UCSD-AML1 (cell line): ENCODE measurements at regions not wholly inside any gene's neighbourhood (a gene's known extent, or its start where the extent isn't known, plus 50 kb on each side); places are given as distances from the start of the nearest gene placed in this dataset.

Source experiments
- DNase-seq: peaks from one replicate; lab custom pipeline; 2025; ENCODE audit not compliant: unreplicated experiment; lab: John Stamatoyannopoulos, UW

DNA sequence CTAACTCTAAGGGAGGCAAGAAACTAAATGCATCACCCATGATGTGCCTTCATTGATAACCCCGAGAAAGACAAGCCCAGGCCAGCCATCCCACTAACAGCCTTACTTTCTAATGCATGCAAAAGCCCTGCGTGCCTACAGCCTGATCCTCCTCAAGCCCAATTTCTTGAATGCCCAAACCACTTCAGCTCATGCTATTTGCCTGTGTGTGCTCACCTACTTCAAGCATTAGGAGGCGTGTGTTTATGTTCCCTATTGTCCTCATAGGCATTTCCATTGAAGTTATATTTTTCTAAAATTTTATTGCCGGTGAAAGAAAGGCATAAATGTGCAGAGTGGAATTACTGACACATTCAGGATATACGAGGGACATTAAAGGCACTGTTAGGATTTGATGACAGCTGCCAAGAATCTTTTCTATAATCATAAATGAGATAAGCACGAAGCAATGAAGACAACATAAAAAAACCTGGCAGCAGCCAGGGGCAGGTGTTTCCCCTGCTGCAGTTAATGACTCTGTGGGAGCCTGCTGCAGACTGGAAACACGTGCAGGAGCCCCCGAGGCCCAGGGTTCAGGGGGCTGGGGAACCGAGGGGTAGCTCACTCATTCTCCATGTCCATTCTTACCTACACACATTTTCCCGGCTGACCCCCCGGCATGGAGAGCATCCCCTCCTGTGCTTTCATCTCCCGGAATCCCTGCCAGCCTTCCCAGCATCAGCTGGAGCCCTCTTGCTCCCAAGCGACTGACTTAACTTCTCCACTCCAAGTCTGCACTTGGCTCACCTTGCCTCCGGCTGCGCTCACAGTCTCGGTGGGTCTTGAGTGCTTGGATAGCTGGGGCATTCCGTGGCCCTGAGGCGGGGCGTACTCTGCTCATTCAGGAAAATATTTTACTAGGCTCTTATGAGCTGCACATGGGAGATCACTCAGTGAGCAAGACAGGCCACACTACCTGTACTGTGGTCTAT lies 292.3 kb upstream of the SIX2 start:
- no peak for DNase-seq

DNA sequence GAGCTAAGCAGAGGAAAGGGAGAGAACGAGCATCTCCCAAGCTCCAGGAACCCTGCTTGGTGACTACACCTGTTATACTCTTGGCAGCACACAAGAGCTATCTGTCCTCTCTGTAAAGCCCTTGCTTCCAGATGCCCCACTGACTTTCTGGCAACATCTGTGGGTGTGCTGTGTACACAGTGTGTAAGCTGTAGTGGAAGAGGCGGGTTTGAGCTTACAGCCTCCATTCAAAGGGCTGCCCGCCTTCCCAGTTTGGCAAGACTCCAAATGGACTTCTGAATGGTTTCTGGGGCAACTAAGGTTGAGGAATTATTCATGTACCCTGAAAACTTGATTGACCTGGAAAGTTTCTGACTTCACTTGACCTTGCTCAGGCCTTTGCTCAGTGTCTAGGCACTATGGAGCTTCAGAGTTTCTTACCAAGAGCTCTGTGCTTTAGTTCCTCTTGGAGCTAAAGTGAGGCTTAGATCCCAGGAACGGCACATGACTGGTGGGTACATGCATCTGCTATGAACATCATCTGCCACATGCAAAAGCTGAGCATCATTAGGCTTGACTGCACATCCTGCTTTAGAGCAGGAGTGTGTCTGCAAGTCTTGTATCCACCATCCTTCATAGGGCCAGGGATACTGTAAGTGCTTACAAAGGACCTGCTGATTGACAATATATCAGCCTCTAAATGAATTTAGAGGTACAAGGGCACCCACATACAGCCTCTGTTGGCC lies 290.9 kb upstream of the SIX2 start:
- DNase-seq, result no peak

DNA sequence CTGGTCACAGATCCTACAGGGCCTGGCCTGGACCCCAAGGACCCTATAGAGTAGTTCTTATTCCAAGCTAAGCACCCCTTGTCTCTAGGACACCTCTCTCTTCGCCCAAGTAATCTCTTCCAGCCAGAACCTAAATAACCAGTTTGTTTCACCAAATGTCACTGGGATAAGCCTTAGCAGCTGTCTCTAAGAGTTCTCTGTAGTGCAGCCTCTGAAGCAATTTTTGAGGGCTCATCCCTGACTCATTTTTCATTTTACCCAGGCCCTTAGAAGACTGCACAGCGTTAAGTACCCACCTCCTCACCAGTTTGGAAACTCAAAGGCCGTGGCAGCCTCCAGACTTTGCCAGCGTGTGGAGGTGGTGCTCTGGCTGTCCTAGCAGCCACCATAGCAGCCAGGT lies 290.1 kb upstream of the SIX2 start:
- DNase-seq, result no peak

DNA sequence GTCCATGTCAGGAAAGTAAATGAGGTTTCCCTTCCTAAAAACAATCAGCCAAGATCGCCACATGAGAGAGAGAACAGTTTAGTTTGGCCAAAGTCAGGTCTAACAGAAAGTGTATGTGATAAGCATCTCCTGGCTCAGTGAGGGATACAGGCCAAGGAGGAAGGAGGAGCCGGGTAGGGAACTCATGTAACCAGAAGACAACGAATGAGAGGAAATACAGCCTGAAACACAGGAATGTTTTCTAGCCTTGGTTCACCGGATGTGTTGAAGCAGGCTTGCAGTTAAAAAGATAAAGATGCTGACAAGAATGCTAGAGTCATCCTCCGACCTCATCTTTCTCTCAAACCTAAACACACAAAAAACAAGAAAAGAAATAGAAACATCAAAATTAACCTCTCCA lies 283.9 kb upstream of the SIX2 start:
- DNase-seq, result no peak

DNA sequence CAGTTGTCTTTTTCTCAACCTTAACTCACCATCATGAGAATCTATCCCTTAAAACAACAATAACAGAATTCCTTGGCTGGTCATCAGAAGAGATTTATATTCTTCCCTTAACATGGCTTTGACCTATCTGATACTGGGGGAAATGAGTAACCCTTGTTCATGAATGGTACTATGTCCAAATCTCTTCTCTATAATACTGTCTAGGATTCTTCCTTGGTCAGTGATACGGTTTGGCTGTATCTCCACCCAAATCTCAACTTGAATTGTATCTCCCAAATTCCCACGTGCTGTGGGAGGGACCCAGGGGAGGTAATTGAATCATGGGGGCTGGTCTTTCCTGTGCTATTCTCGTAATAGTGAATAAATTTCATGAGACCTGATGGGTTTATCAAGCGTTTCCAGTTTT lies 282.0 kb upstream of the SIX2 start:
- DNase-seq, result no peak

DNA sequence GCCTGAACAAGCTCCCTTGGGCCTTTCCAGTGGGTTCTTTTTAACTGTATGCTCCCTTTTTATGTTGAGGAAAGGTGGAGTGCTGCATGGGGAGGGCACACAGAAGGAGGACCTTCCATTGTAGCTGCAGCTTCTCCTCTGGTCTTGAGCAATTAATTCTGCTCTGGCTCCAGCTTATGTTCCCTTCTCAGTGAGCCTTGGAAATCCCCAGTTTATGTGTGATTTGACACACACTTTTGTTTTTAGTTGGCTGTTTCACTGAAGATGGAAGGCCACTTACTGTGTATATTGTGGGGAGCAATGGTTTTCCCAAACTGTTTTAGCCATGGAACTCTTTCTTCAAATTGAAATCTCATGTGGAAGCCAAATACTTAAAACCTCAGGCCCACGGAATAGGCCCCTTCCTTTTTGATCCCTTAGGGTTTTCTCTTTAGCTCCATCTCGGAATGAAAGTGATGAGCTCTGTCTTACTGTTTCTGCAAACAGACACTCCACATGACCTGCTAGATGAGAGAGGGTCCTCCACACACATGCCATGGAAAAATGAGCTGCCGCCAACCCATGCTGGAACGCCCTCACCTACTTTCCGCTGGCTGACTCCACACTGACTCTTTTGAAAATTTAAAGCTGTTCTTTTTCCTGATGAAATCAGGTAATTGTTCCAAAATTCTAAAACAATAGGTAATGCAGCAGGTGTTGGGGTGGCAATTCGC lies 280.9 kb upstream of the SIX2 start:
- DNase-seq, result no peak

DNA sequence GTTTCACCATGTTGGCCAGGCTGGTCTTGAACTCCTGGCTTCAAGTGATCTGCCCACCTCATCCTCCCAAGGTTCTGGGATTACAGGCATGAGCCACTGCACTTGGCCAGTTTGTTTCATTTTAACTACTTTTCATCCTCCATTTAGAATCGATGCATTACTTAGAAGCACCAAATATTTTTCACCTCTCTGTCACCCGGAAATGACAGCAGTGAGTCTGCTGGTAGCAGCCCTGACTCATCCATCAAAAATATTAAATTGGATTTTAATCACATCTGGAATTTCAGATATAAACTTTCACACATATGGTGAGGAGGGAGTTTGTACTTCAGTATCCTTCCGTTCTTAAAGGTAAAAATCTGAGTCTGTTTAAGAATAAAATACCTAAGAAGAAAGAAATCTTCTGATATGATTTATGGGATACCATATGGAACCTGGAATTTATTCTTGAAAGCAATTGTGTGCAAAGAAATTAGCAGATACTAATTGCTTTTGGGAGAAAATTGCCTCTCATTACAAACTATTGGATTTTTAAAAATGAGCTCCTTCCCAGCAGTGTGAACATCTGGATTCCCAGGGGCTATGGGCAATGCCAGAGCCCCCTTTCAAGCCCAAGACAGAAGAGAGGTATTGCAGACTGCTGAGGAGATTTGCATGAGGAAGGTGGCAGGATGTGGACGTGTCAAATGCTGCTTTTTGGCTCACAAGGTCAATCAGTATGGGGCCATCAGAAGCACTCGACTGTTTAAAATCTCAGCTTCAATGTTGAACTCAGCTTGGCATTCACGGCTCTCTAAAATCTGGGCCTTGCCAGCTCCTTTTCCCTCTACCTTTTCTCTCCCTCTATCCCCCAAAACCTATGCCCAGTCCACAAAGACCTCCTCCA lies 279.5 kb upstream of the SIX2 start:
- no peak for DNase-seq

DNA sequence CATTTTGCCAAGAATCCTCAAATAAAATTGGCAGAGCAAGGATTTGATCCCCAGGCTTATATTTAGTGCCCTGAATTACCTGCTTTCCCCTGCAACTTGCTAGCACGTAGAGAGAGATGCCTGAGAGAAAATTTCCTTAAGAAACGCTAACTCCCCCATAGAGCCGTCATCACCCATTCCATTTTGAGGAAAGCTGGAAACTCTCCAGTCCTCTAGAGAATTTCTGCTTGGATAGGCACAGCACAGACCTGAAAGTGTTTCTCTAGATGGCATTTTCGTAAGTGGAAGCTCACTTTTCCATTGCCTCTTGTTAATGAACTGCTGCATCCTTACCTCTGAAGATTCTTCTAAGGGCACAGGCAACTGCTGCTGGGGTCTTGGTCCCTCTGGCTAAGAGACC lies 277.8 kb upstream of the SIX2 start:
- DNase-seq, result no peak

DNA sequence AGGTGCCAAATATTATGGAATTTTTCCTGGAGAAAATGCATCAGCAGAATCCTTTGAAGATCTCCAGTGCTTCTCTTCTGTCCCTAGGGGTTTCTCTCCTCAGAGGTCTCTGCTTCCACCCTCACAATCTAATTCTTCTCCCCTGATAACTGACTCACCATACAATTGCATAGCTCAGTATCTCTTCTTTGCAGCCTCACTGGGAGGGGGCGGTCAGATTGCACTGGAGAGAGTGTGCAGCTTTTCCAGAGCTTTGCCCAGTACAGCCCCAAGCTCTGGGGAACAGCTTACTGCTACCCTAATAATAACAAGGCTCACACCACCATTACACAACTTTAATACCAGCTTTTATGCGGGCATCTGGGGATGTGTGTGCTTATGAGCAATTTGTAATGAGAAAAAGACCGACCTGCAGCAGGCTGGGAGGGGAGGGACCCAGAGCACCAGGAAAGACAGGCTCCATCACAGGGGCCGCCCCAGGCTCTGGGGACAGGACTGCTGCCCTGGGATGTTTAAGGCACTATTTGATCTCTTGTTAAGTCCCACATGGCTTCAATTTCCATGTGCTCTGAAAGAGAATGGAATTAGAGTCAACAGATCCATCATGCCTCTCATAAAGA lies 276.6 kb upstream of the SIX2 start:
- no peak for DNase-seq

DNA sequence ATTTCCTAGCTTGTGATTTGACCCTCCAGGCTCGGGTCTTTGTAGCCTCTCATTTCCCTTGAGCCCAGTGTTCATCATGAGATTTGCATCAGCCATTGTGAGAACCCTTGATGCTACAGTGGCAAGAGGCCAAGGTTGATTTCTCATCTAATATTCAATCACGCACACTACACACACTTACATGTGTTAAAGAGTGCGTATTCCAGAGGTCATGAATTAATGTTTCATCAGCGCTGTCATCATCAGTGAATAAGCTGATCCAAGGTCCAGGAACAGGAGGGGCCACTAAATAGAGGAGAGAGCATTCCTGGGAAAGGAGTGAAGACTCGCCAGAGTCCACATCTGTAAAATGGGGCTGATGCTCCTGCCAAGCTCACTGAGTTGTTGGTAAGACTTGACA lies 276.1 kb upstream of the SIX2 start:
- no peak for DNase-seq

DNA sequence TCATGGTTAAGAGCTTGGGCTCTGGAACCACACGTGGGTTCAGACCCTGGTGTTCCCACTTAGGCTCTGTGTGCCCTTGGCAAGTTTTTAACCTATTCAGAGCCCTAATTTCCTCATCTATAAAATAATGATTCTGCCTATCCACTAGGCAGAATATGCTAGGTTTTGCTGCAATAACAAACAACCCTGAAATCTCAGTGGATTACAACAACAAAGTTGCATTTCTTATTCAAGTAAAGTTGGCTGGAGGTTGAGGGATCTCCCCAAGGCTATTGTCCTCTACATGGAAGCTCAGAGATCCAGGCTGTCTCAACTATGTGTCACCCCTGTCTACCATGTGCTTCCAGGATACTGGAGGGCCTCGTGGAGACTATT lies 275.4 kb upstream of the SIX2 start:
- no peak for DNase-seq

DNA sequence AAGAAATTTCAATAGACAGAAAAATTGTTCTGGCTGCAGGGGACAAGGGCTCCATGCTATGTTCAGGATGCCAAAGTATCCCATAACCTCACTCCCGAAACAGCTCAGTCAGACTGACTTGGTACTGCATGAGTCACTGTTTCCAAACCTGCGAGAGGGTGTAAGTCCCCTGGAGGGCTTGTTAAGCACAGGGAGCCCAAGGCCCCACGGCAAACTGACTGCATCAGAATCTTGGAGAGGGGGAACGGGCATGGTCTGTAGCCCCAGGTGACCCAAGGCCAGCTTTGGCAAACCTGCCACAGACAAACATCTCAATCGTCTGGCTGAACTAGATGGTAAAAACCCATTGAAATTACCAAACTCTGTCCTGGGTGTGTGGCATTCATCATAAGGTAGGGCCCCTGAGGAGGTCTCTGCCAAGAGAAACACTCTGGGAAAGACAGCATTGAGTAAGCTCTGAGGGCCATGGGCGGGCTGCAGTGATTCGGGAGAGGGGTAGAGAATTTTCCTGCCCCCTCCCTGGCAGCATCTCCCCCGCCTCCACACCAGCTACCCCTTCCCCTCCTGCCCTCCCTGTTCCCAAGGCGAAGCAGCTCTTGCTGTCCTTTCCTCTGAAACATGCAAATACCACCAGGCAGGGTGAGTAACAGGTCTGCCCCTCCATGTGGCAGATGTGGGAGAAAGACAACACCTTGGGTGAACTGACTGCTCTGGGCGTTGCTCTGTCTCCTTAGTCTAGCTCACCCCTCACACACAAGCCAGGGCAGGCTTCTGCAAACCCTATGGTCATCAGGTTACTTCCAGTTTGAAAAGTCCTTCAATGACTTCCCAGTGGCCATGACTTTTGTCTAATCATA lies 274.7 kb upstream of the SIX2 start:
- DNase-seq, result no peak

DNA sequence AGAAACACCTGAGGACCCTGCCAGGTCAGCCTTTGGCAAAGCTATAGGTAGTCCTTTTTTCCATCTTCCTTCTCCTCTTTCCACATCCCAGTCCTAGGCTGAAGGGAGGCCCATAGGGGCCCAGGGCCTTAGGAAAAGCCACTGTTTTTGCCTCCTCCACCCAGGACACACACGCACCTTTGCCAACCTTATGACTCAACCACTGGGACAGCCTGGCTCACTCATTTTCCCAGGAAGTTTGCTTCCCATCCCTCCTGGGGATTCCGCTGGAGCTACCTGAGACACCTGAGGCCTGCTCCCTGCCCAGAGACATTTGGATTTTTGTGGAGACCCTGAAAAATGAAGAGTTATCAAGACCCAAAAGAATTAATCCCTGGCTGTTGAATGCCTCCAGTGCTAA lies 273.4 kb upstream of the SIX2 start:
- no peak for DNase-seq

DNA sequence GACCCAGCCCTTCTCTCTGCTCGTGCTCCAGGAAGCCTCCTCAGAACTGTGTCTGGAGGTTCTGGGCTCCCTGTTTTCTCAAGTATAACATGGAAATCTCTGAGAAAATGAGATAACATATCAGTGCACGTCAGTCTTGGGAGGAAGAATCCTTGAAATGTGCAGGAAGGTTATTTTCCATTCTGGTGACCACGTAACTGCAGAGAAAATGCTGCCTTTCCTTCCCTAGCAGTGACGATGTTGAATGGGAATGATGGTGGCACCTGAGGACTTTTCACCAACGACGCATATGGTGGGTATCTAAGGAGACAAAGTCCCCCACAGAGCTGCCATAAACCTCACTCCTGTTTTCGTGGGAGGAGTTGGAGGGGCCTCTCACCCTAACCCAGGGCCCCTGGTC lies 272.1 kb upstream of the SIX2 start:
- no peak for DNase-seq

DNA sequence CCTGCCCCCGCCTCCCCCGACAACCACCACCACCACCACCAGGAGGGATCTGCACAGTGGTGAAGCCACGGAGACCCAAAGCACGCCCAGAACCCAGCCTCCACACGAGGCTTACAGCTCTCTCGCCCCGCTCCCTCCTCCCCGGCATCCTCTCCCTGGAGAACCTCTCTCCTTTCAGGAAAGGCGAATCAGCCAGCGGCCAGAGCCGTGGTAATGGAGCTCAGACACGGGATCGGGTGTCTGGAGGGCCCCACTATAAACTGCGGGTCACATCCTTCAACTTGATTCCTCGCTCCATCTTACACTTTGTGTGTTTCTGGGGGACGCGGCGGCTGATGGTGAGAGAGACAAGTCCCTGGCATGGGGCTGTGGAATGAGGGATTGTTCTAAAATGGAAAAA lies 271.5 kb upstream of the SIX2 start:
- no peak for DNase-seq

DNA sequence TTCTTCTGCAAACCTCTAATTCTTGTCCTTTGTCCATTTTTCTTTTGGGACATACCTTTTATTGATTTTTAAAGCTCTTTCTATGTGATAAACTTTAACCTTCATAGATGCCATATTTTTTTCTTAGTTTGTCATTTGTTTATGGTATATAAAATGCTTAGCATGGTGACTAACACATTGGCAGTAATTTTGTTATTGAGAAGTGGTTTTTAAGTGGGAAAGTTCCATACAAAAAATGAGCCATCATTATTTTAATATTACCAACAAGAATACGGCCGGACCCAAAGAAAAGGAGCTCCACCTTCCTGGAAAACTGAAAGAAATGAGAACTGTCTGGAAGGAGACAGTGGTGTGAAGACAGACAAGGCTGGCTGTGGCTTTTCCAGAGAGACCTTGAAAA lies 270.1 kb upstream of the SIX2 start:
- no peak for DNase-seq

DNA sequence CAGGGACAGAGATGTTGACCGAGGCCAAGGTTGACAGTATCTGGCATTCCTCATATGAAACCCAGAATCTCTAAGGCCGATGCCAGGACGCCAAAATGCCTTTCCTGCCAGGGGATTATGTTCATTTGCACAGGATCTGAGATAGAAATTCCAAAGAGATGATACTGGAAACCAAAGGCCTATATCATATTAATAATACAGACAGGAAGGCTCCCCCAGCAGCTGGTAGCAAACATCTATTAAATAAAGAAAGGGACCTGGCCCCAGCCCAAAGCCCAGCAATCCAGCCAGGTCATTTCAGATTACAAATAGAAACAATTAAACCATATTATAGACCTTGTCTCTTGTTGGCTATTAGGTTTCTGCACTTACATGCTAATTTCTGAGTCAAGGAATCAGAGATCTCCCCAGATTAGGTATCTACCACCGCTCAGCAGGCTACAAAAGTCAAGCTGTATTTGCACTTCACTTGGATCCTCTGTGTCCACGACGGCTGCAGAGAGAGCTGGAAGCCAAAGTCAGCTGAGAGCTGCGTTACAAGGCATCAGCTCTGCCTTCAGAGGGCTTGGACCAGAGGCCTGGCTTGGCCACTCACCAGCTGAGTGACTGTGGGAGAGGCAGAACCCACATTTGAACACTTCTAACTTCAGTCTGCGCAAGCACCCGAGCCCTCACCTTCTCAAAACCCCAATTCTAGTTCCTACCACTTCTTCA lies 269.3 kb upstream of the SIX2 start:
- no peak for DNase-seq

DNA sequence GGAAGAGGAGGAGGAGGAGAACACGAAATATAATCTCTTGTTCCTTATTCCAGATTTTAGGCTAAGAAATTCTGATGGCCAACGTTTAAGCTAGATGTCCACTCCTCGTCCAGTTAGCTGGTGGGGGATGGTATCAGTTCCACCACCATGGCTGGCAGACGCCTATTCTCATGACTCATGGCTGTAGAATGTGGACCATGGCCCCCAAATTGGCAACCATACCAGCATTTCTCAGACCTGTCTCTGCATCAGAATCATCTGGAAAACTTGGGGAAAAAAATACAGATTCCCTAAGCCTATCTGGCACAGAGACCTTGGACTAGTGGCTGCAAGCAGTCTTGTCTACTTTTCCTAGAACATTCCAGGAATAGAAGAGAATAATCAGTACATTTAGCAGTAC lies 267.7 kb upstream of the SIX2 start:
- DNase-seq, result no peak

DNA sequence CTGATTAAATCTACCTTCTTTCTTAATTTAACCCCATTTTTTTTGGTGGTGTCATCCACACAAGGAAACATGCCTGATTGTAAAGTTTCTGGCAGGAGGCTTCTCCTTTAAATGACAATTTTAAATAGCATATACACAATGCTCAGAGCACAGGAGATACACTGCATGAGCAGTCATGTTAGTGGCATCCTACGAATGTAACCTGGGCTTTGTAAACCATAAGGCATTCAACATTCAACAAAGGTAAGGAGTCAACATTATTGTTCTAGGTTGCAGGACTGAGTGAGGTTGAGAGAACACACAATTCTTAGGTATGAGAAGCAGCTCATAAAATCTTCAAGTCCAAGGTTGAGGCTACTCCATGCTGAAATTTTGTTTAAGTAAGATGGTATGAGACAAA lies 266.6 kb upstream of the SIX2 start:
- DNase-seq, result no peak
